Suprapubic skin (tissue), 3 donors: ENCODE measurements at regions not wholly inside any gene's neighbourhood (a gene's known extent, or its start where the extent isn't known, plus 50 kb on each side); places are given as distances from the start of the nearest gene placed in this dataset.

ENCODE experiments used
- CTCF ChIP-seq, 2 donors: fragments of 200-600 bp in 1 of 2; fragments of 450-650 bp in 1 of 2; sonication (generic) in 1 of 2; IDR thresholded peaks; one replicate each; pipeline ENCODE4 v1.5.1; 2016 to 2019; ENCODE audit warnings: antibody characterized with exemption in 2 of 2, mild to moderate bottlenecking in 1 of 2, moderate library complexity in 1 of 2
- POLR2A ChIP-seq, 2 donors: fragments of 450-650 bp; IDR thresholded peaks; one replicate each; pipeline ENCODE4 v1.6.1; 2017; ENCODE audit warnings: antibody characterized with exemption in 2 of 2, mild to moderate bottlenecking in 2 of 2, moderate library complexity in 2 of 2

GRCh38 chr18:78891185-78891762 is 88.3 kb upstream of the SALL3 start:
- TF ChIP-seq POLR2A (IDR thresholded peaks at IDR 0.05): no peak
- no peak for TF ChIP-seq CTCF (IDR thresholded peaks at IDR 0.05)
